HCT116 (cell line): ENCODE measurements at regions not wholly inside any gene's neighbourhood (a gene's known extent, or its start where the extent isn't known, plus 50 kb on each side); places are given as distances from the start of the nearest gene placed in this dataset.

Experiments used
- ATAC-seq: fragments of 200-7000 bp; cut with Tn5 transposase; 2 replicates; pipeline ENCODE4 v1.9.1; 2020; ENCODE audit warnings: mild to moderate bottlenecking, moderate library complexity
- BruUV-seq: library from RNA; stranded (reverse); fragments of 400-500 nt; replicated peaks from 2 replicates; lab custom pipeline; 2021; lab: Mats Ljungman, UMichigan
- CTCF ChIA-PET: fragments of 300-600 bp; sonication (Branson Sonifier 250); formaldehyde crosslinking; loops from one replicate; lab custom pipeline; 2021; ENCODE audit warnings: antibody characterized with exemption; lab: Charles Lee
- POLR2A ChIA-PET: fragments of 300-600, 350-600 bp; sonication (Branson Sonifier 250); formaldehyde crosslinking; loops from one replicate; lab custom pipeline; 2021; ENCODE audit warnings: antibody characterized with exemption; lab: Charles Lee
- RAD21 ChIA-PET, 2 experiments: fragments of 300-600 bp; sonication (Branson Sonifier 250); formaldehyde crosslinking; loops; one replicate each; lab custom pipeline; 2023; ENCODE audit warnings: low total read pairs in 2 of 2; ENCODE audit not compliant: uncharacterized antibody in 2 of 2, unreplicated experiment in 2 of 2, low non-redundant PET in 1 of 2; lab: Charles Lee
- DNase-seq: peaks from one replicate; pipeline ENCODE4 v3.0.0-alpha.2; 2010; ENCODE audit warnings: low read depth, low spot score
- H2AFZ ChIP-seq: fragments of 200-600 bp; shearing (Covaris generic), sonication (generic); 2 replicates; pipeline ENCODE4 v1.6.1; 2017; ENCODE audit warnings: low read depth, mixed run types, mixed read lengths, antibody characterized with exemption, low read length; ENCODE audit not compliant: poor library complexity, severe bottlenecking
- H3K27ac ChIP-seq: 2 replicates; pipeline ENCODE4 v1.5.1; 2012; ENCODE audit warnings: low read depth, low read length
- H3K27me3 ChIP-seq: fragments of 200-600 bp; sonication (generic); 2 replicates; pipeline ENCODE4 v1.6.1; 2016; ENCODE audit warnings: mixed run types, low read length, mixed read lengths; ENCODE audit not compliant: insufficient read depth
- H3K36me3 ChIP-seq, 2 experiments: fragments of 200-500 bp in 1 of 2; fragments of 200-600 bp in 1 of 2; sonication (Bioruptor generic) in 1 of 2; sonication (generic) in 1 of 2; 2 replicates each; pipeline versions ENCODE4 v1.5.1 to v1.6.1; 2014 to 2016; ENCODE audit warnings: low read length in 2 of 2, inconsistent platforms in 1 of 2, mixed read lengths in 1 of 2, mixed run types in 1 of 2; ENCODE audit not compliant: insufficient read depth in 2 of 2, control insufficient read depth in 1 of 2
- H3K4me1 ChIP-seq, 2 experiments: fragments of 200-600 bp in 1 of 2; sonication (generic) in 1 of 2; 2 replicates each; pipeline versions ENCODE4 v1.5.1 to v1.6.1; 2012 to 2017; ENCODE audit warnings: low read length in 2 of 2, inconsistent platforms in 1 of 2, mild to moderate bottlenecking in 1 of 2, mixed read lengths in 1 of 2, mixed run types in 1 of 2, moderate library complexity in 1 of 2; ENCODE audit not compliant: insufficient read depth in 2 of 2, control insufficient read depth in 1 of 2
- H3K4me2 ChIP-seq: fragments of 200-600 bp; sonication (generic); 2 replicates; pipeline ENCODE4 v1.6.1; 2017; ENCODE audit warnings: mixed run types, low read length, mixed read lengths
- H3K4me3 ChIP-seq, 2 experiments: fragments of 200-600 bp in 1 of 2; sonication (generic) in 1 of 2; replicated peaks in 1 of 2; 2 replicates each; pipeline ENCODE4 v1.5.1; 2011 to 2016; ENCODE audit warnings: low read length in 2 of 2, control low read depth in 1 of 2, low read depth in 1 of 2, mild to moderate bottlenecking in 1 of 2, mixed read lengths in 1 of 2, mixed run types in 1 of 2
- H3K79me2 ChIP-seq: fragments of 200-600 bp; sonication (generic); 2 replicates; pipeline ENCODE4 v1.6.1; 2017; ENCODE audit warnings: mild to moderate bottlenecking, mixed run types, low read length, moderate library complexity, mixed read lengths; ENCODE audit not compliant: insufficient read depth
- H3K9ac ChIP-seq: fragments of 200-600 bp; sonication (generic); 2 replicates; pipeline ENCODE4 v1.6.1; 2016; ENCODE audit warnings: low read length, mixed read lengths
- H3K9me2 ChIP-seq: fragments of 200-600 bp; sonication (generic), shearing (Covaris generic); 2 replicates; pipeline ENCODE4 v1.6.1; 2017; ENCODE audit warnings: mixed run types, mild to moderate bottlenecking, moderate library complexity; ENCODE audit not compliant: insufficient read depth
- H3K9me3 ChIP-seq, 2 experiments: fragments of 200-500 bp in 1 of 2; fragments of 200-600 bp in 1 of 2; sonication (Bioruptor generic) in 1 of 2; sonication (generic) in 1 of 2; 2 replicates each; pipeline ENCODE4 v1.6.1; 2014 to 2017; ENCODE audit warnings: low read length in 2 of 2, mixed read lengths in 2 of 2, inconsistent platforms in 1 of 2, low read depth in 1 of 2, mild to moderate bottlenecking in 1 of 2, mixed run types in 1 of 2, moderate library complexity in 1 of 2; ENCODE audit not compliant: control insufficient read depth in 1 of 2, insufficient read depth in 1 of 2
- H4K20me1 ChIP-seq: fragments of 200-600 bp; sonication (generic), shearing (Covaris generic); 2 replicates; pipeline ENCODE4 v1.6.1; 2017; ENCODE audit warnings: mixed run types, mild to moderate bottlenecking, moderate library complexity; ENCODE audit not compliant: insufficient read depth
- ATF3 ChIP-seq: IDR thresholded peaks from 2 replicates; pipeline ENCODE4 v1.6.1; 2012
- CBX3 ChIP-seq: IDR thresholded peaks from 2 replicates; pipeline ENCODE4 v1.6.1; 2012; ENCODE audit warnings: low read depth
- EGR1 ChIP-seq: IDR thresholded peaks from 2 replicates; pipeline ENCODE4 v1.6.1; 2012; ENCODE audit warnings: low read depth
- ELF1 ChIP-seq: IDR thresholded peaks from 2 replicates; pipeline ENCODE4 v1.6.1; 2012; ENCODE audit warnings: low read depth, borderline replicate concordance
- EZH2phosphoT487 ChIP-seq: fragments of 200-600 bp; IDR thresholded peaks from 2 replicates; pipeline ENCODE4 v1.6.1; 2018; ENCODE audit warnings: antibody characterized with exemption, borderline replicate concordance
- JUND ChIP-seq: IDR thresholded peaks from 2 replicates; pipeline ENCODE4 v1.6.1; 2012
- POLR2A ChIP-seq: IDR thresholded peaks from 2 replicates; pipeline ENCODE4 v1.7.0; 2011; ENCODE audit warnings: borderline replicate concordance; ENCODE audit not compliant: insufficient read depth, insufficient read length; ENCODE audit errors: extremely low read depth
- POLR2AphosphoS5 ChIP-seq: IDR thresholded peaks from 2 replicates; pipeline ENCODE4 v1.6.1; 2011; ENCODE audit warnings: mild to moderate bottlenecking, low read depth, low read length, moderate library complexity
- SIN3A ChIP-seq: IDR thresholded peaks from 2 replicates; pipeline ENCODE4 v1.6.1; 2012; ENCODE audit warnings: low read depth
- SP1 ChIP-seq: IDR thresholded peaks from 2 replicates; pipeline ENCODE4 v1.6.1; 2012; ENCODE audit warnings: low read depth
- SRF ChIP-seq: IDR thresholded peaks from 2 replicates; pipeline ENCODE4 v1.6.1; 2012; ENCODE audit warnings: low read depth
- ZBTB33 ChIP-seq: IDR thresholded peaks from 2 replicates; pipeline ENCODE4 v1.6.1; 2011; ENCODE audit warnings: mild to moderate bottlenecking, low read length, moderate library complexity; ENCODE audit not compliant: insufficient replicate concordance; ENCODE audit errors: extremely low read depth
- ZFX ChIP-seq: fragments of 450-650 bp; IDR thresholded peaks from 2 replicates; pipeline ENCODE4 v1.6.1; 2017
- ZNF274 ChIP-seq: fragments of 200-500 bp; sonication (Bioruptor generic); IDR thresholded peaks from 2 replicates; pipeline ENCODE4 v1.6.1; 2014; ENCODE audit warnings: mild to moderate bottlenecking, low read depth, low read length, inconsistent platforms
- intact Hi-C: fragments of 100-400 bp; cut with micrococcal nuclease; formaldehyde crosslinking; loops from 2 replicates; pipeline ENCODE4 v1.10.0; 2022

- Histone ChIP-seq H3K4me2 (no peak overlapping the region), H3K27me3 (no peaks in the 10 kb centered on the region), H4K20me1 (no peaks in the 10 kb centered on the region), H3K9me2 (no peaks in the 10 kb centered on the region), H3K27ac (no peak overlapping the region), H3K4me3 (no peak overlapping the region), H3K79me2 (no peaks in the 10 kb centered on the region), H2AFZ (no peak overlapping the region), H3K9me3 (no peaks in the 10 kb centered on the region), H3K9ac (no peak overlapping the region), H3K36me3 (no peaks in the 10 kb centered on the region), H3K4me1 (no peaks in the 10 kb centered on the region)
- no peak for TF ChIP-seq POLR2A
- no peak for TF ChIP-seq POLR2AphosphoS5
- no peak for TF ChIP-seq ZBTB33
- TF ChIP-seq EGR1 = no peak
- TF ChIP-seq JUND = no peak
- no peak for TF ChIP-seq SIN3A
- no peak for TF ChIP-seq ZFX
- no peak for TF ChIP-seq CBX3
- ChIA-PET RAD21 (no interaction called here), POLR2A (no interaction called here), CTCF (no interaction called here)
- no peak for ATAC-seq
- no peak for DNase-seq
- intact Hi-C loops = no loop called here
- no TSS peak for BruUV-seq
Measured at GRCh38 chr6:140987364-140988155, 1145.2 kb upstream of the GJE1 start.

GRCh38 chr6:140985679-140986275 lies 1146.9 kb upstream of the GJE1 start:
- Histone ChIP-seq H3K4me3 (no peak overlapping the region), H4K20me1 (no peaks in the 10 kb centered on the region), H2AFZ (no peak overlapping the region), H3K79me2 (no peaks in the 10 kb centered on the region), H3K36me3 (no peaks in the 10 kb centered on the region), H3K27me3 (no peaks in the 10 kb centered on the region), H3K27ac (no peak overlapping the region), H3K4me1 (no peaks in the 10 kb centered on the region), H3K9me3 (no peaks in the 10 kb centered on the region), H3K4me2 (no peak overlapping the region), H3K9ac (no peak overlapping the region), H3K9me2 (no peaks in the 10 kb centered on the region)
- CTCF ChIA-PET = no interaction called here
- no TSS peak for BruUV-seq
- intact Hi-C loops = no loop called here
- DNase-seq (no peak), ATAC-seq (no peak)
- POLR2A ChIA-PET = no interaction called here
- RAD21 ChIA-PET = no interaction called here
- TF ChIP-seq JUND = no peak
- TF ChIP-seq SRF = no peak
- no peak for TF ChIP-seq SIN3A
- TF ChIP-seq ELF1 = no peak
- no peak for TF ChIP-seq ZBTB33
- TF ChIP-seq ATF3 = no peak
- no peak for TF ChIP-seq ZNF274
- TF ChIP-seq EZH2phosphoT487 = no peak
- TF ChIP-seq SP1 = no peak
